ENCODE measurements at regions not wholly inside any gene's neighbourhood (a gene's known extent, or its start where the extent isn't known, plus 50 kb on each side); places are given as distances from the start of the nearest gene placed in this dataset.

GRCh38 chr11:116694815-116695590 is 77.8 kb downstream of the BUD13 start:
- Mint-ChIP-seq H3K27ac (ENCODE audit: unreplicated experiment) (no peak overlapping the region), H3K36me3 (ENCODE audit: low read depth) (no peaks in the 10 kb centered on the region), H3K4me1 (no peaks in the 10 kb centered on the region), H3K27me3 (ENCODE audit: low read depth) (no peaks in the 10 kb centered on the region), H3K4me3 (no peak overlapping the region), H3K9me3 (peaks cover 2% of the 10 kb centered on the region)
- no peak for TF ChIP-seq CTCF (conservative IDR thresholded peaks at IDR 0.05)
- no peak for DNase-seq (ENCODE audit: low read depth, low spot score)

- H3K36me3 Mint-ChIP-seq (ENCODE audit: low read depth) = no peaks in the 10 kb centered on the region
These were observed 78.5 kb downstream of the BUD13 start for GRCh38 chr11:116694349-116694725.

GRCh38 chr11:116693593-116694348 is 79.0 kb downstream of the BUD13 start:
- no peak for DNase-seq (ENCODE audit: low read depth, low spot score)
- H3K27me3 Mint-ChIP-seq (ENCODE audit: low read depth) = no peaks in the 10 kb centered on the region
- H3K9me3 Mint-ChIP-seq = no peaks in the 10 kb centered on the region
- H3K4me3 Mint-ChIP-seq = no peak overlapping the region
- H3K36me3 Mint-ChIP-seq (ENCODE audit: low read depth) = no peaks in the 10 kb centered on the region
- H3K27ac Mint-ChIP-seq (ENCODE audit: unreplicated experiment) = no peak overlapping the region
- TF ChIP-seq CTCF (conservative IDR thresholded peaks at IDR 0.05) = no peak
- H3K4me1 Mint-ChIP-seq = peaks cover 2% of the 10 kb centered on the region

More at GRCh38 chr11:116694349-116694725, 78.5 kb downstream of the BUD13 start:
- Mint-ChIP-seq H3K27me3 (ENCODE audit: low read depth) (no peaks in the 10 kb centered on the region), H3K4me1 (no peaks in the 10 kb centered on the region), H3K9me3 (no peaks in the 10 kb centered on the region), H3K4me3 (no peak overlapping the region), H3K27ac (ENCODE audit: unreplicated experiment) (no peak overlapping the region)
- DNase-seq (ENCODE audit: low read depth, low spot score) = no peak
- TF ChIP-seq CTCF (conservative IDR thresholded peaks at IDR 0.05) = no peak

- H3K27ac Mint-ChIP-seq (ENCODE audit: unreplicated experiment) = no peak overlapping the region
- H3K27me3 Mint-ChIP-seq (ENCODE audit: low read depth) = no peaks in the 10 kb centered on the region
- no peak for DNase-seq (ENCODE audit: low read depth, low spot score)
These were observed 79.7 kb downstream of the BUD13 start for GRCh38 chr11:116693102-116693570.

More at GRCh38 chr11:116693102-116693570, 79.7 kb downstream of the BUD13 start:
- peaks cover 8% of the 10 kb centered on the region for H3K4me1 Mint-ChIP-seq
- TF ChIP-seq CTCF (conservative IDR thresholded peaks at IDR 0.05) = no peak
- no peaks in the 10 kb centered on the region for H3K9me3 Mint-ChIP-seq
- H3K4me3 Mint-ChIP-seq = no peak overlapping the region
- H3K36me3 Mint-ChIP-seq (ENCODE audit: low read depth) = no peaks in the 10 kb centered on the region
